Uterus (tissue), 3 donors: ENCODE measurements at regions not wholly inside any gene's neighbourhood (a gene's known extent, or its start where the extent isn't known, plus 50 kb on each side); places are given as distances from the start of the nearest gene placed in this dataset.

Experiments
- DNase-seq, 2 donors: peaks; one replicate each; pipeline ENCODE4 v3.0.0-alpha.2; 2019 to 2020
- H3K27ac ChIP-seq, 2 donors: fragments of 200-600 bp; sonication (generic); 1 replicate in 1 of 2; 2 replicates in 1 of 2; pipeline ENCODE4 v1.5.1; 2016 to 2018
- H3K27me3 ChIP-seq, 2 donors: fragments of 200-600 bp; sonication (generic); one replicate each; pipeline ENCODE4 v1.5.1; 2018 to 2019; ENCODE audit warnings: control low read depth in 1 of 2
- H3K36me3 ChIP-seq, 2 donors: fragments of 200-600 bp; sonication (generic); one replicate each; pipeline ENCODE4 v1.5.1; 2019; ENCODE audit warnings: control low read depth in 1 of 2
- H3K4me1 ChIP-seq, 2 donors: fragments of 200-600 bp; sonication (generic); one replicate each; pipeline ENCODE4 v1.5.1; 2018 to 2019; ENCODE audit warnings: control low read depth in 1 of 2
- H3K4me3 ChIP-seq, 2 donors: fragments of 200-600 bp; sonication (generic); 1 replicate in 1 of 2; 2 replicates in 1 of 2; pipeline ENCODE4 v1.5.1; 2018 to 2019; ENCODE audit warnings: mild to moderate bottlenecking in 1 of 2
- H3K9me3 ChIP-seq, 2 donors: fragments of 200-600 bp; sonication (generic); one replicate each; pipeline ENCODE4 v1.5.1; 2019; ENCODE audit warnings: control low read depth in 1 of 2
- POLR2A ChIP-seq, 2 donors: fragments of 450-650 bp; IDR thresholded peaks; one replicate each; pipeline ENCODE4 v1.6.1; 2016; ENCODE audit warnings: antibody characterized with exemption in 2 of 2, mild to moderate bottlenecking in 1 of 2, moderate library complexity in 1 of 2
- intact Hi-C: fragments of 100-400 bp; cut with DNase I; formaldehyde crosslinking; loops from one replicate; pipeline ENCODE4 v1.15.1; 2023; ENCODE audit warnings: low total_unique reads
- TF ChIP-seq, protein P1 (sequence below), 4 experiments: fragments of 200-600 bp in 2 of 4; fragments of 450-650 bp in 2 of 4; sonication (generic) in 2 of 4; IDR thresholded peaks; one replicate each; pipeline ENCODE4 v1.5.1; 2016 to 2019; ENCODE audit warnings: antibody characterized with exemption in 4 of 4, mild to moderate bottlenecking in 2 of 4, moderate library complexity in 1 of 4
- donor health status: DM: yes; HTN: yes; CAD: no.

DNA sequence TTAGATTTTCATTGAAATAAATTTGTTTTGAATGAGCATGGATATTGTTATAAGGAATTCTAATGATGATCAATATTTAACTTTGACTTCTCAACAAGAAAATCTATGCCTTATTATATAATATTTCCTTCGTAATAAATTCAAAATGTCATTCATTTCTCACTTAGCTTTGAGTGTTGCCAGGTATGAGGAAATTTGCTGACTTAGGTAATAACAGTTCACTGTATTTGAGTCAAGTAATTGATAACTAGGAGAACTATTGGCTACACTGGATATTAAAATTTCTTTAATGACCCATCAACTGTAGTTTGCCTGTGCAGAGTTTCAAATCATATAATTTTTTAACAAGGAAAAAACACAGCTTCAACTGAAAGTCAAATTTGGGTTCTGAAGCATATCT, 746.6 kb downstream of the SLITRK5 start:
- DNase-seq = no peak
- TF ChIP-seq, protein P1, sequence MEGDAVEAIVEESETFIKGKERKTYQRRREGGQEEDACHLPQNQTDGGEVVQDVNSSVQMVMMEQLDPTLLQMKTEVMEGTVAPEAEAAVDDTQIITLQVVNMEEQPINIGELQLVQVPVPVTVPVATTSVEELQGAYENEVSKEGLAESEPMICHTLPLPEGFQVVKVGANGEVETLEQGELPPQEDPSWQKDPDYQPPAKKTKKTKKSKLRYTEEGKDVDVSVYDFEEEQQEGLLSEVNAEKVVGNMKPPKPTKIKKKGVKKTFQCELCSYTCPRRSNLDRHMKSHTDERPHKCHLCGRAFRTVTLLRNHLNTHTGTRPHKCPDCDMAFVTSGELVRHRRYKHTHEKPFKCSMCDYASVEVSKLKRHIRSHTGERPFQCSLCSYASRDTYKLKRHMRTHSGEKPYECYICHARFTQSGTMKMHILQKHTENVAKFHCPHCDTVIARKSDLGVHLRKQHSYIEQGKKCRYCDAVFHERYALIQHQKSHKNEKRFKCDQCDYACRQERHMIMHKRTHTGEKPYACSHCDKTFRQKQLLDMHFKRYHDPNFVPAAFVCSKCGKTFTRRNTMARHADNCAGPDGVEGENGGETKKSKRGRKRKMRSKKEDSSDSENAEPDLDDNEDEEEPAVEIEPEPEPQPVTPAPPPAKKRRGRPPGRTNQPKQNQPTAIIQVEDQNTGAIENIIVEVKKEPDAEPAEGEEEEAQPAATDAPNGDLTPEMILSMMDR (IDR thresholded peaks at IDR 0.05) = no peak
- no peak for TF ChIP-seq POLR2A (IDR thresholded peaks at IDR 0.05)
- Histone ChIP-seq H3K27me3 (no peaks in the 10 kb centered on the region), H3K4me1 (no peaks in the 10 kb centered on the region), H3K27ac (no peak overlapping the region), H3K9me3 (no peaks in the 10 kb centered on the region), H3K4me3 (no peak overlapping the region), H3K36me3 (no peaks in the 10 kb centered on the region)
- intact Hi-C loops = no loop called here

DNA sequence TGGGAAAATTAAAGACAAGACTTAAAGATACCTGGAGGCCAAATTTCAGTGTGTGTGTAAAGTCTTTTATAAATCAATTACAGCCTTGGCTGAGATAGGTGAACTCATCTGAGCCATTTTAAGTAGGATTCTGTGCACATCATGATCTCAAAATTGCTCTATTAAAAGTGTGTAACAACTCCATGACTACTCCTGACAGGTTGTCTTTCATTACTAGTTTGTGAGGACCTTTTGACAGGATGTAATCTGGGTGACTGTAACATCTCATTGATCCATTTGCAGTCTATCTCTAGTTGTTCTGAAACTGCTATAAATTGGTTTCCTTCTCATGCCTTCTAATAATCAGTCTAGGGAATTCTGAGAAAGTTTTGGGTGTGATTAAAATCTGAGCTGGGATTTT, 753.3 kb downstream of the SLITRK5 start:
- Histone ChIP-seq H3K9me3 (no peaks in the 10 kb centered on the region), H3K4me1 (no peaks in the 10 kb centered on the region), H3K27ac (no peak overlapping the region), H3K27me3 (no peaks in the 10 kb centered on the region), H3K4me3 (no peak overlapping the region), H3K36me3 (no peaks in the 10 kb centered on the region)
- intact Hi-C loops = no loop called here
- TF ChIP-seq, protein P1 (IDR thresholded peaks at IDR 0.05) = no peak
- no peak for TF ChIP-seq POLR2A (IDR thresholded peaks at IDR 0.05)
- DNase-seq = no peak

DNA sequence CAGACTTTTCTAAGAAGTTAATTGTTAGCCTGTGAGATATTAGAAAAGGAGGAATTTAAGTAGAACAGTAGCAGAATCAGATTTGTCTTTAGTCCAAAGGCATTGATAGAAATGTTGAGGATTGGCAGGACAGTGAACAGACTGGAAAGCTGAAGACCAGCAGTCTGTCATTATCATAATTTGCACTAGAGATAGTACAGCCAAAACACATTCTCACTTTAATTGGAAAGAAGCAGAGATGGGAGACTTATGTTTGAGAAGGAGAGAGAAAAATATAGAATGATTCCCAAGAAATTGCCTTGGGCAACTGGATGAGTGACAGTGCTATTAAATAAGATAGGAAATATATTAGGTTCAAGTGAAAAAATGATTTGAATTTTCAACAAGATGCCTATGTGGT, 755.5 kb downstream of the SLITRK5 start:
- Histone ChIP-seq H3K27me3 (no peaks in the 10 kb centered on the region), H3K36me3 (no peaks in the 10 kb centered on the region), H3K9me3 (no peaks in the 10 kb centered on the region), H3K4me3 (no peak overlapping the region), H3K4me1 (no peaks in the 10 kb centered on the region), H3K27ac (no peak overlapping the region)
- TF ChIP-seq POLR2A (IDR thresholded peaks at IDR 0.05) = no peak
- TF ChIP-seq, protein P1 (IDR thresholded peaks at IDR 0.05) = no peak
- intact Hi-C loops = no loop called here
- no peak for DNase-seq

DNA sequence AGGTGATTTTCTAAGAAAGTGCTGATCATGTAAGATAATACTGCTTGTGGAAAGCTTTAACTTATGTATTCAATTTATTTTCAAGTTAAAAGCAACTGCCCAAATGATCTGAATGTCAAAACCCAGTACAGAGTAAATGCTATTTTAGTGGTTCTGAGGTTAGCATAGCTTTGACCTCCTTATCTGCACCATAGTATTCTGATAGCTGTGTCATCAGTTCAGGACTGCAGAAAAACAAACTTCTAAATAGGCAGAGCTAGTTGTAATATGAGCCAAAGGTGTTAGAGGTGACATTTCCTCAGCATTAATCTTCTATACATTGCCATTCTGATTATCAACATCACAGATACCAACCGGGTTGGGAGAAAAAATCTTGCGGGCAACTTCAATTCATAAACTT, 758.7 kb downstream of the SLITRK5 start:
- Histone ChIP-seq H3K27ac (no peak overlapping the region), H3K27me3 (no peaks in the 10 kb centered on the region), H3K4me1 (no peaks in the 10 kb centered on the region), H3K4me3 (no peak overlapping the region), H3K36me3 (no peaks in the 10 kb centered on the region), H3K9me3 (no peaks in the 10 kb centered on the region)
- intact Hi-C loops = no loop called here
- DNase-seq = no peak
- no peak for TF ChIP-seq POLR2A (IDR thresholded peaks at IDR 0.05)
- TF ChIP-seq, protein P1 (IDR thresholded peaks at IDR 0.05) = no peak

DNA sequence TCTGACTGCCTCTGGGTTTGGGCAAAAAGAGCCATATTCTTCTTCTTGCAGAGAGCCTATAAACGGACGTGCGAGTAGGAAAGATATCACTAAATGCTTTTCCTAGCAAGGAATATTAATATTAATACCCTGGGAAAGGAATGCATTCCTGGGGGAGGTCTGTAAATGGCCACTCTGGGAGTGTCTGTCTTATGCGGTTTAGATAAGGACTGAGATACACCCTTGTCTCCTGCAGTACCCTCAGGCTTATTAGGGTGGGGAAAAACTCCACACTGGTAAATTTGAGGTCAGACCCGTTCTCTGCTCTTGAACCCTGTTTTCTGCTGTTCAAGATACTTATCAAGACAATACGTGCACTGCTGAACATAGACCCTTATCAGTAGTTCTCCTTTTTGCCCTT, 763.8 kb downstream of the SLITRK5 start:
- no peak for DNase-seq
- H3K27me3 ChIP-seq = no peaks in the 10 kb centered on the region

More for the DNA sequence above, 763.8 kb downstream of the SLITRK5 start:
- no peaks in the 10 kb centered on the region for H3K9me3 ChIP-seq
- TF ChIP-seq POLR2A (IDR thresholded peaks at IDR 0.05) = no peak
- TF ChIP-seq, protein P1 (IDR thresholded peaks at IDR 0.05) = no peak
- H3K4me1 ChIP-seq = no peaks in the 10 kb centered on the region
- no peak overlapping the region for H3K4me3 ChIP-seq
- H3K27ac ChIP-seq = no peak overlapping the region
- intact Hi-C loops = no loop called here
- no peaks in the 10 kb centered on the region for H3K36me3 ChIP-seq
